ENCODE measurements at regions not wholly inside any gene's neighbourhood (a gene's known extent, or its start where the extent isn't known, plus 50 kb on each side); places are given as distances from the start of the nearest gene placed in this dataset.

DNA sequence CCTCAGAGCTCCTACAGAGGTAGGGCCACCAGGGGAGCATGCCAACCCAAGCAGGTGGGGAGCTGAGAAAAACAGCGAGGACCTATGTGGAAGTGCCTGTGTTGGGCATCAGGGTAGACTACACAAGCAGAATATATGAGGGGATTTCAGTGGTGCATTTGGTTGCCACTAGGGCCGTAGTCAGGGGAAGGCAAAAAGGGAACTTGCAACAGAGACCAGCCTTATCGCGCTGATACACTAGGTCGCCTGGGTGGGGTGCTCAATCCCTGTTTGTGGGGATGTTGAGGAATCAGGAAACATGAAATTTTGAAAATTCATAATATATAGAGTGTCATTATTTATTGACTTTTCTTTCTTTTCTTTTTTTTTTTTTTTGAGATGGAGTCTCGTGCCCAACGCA is 370.9 kb upstream of the PRR16 start:
- TF ChIP-seq, protein P1, sequence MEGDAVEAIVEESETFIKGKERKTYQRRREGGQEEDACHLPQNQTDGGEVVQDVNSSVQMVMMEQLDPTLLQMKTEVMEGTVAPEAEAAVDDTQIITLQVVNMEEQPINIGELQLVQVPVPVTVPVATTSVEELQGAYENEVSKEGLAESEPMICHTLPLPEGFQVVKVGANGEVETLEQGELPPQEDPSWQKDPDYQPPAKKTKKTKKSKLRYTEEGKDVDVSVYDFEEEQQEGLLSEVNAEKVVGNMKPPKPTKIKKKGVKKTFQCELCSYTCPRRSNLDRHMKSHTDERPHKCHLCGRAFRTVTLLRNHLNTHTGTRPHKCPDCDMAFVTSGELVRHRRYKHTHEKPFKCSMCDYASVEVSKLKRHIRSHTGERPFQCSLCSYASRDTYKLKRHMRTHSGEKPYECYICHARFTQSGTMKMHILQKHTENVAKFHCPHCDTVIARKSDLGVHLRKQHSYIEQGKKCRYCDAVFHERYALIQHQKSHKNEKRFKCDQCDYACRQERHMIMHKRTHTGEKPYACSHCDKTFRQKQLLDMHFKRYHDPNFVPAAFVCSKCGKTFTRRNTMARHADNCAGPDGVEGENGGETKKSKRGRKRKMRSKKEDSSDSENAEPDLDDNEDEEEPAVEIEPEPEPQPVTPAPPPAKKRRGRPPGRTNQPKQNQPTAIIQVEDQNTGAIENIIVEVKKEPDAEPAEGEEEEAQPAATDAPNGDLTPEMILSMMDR (IDR thresholded peaks at IDR 0.05; ENCODE audit: low read depth, low read length, poor library complexity, severe bottlenecking): no peak
- no peak for TF ChIP-seq EZH2phosphoT487 (IDR thresholded peaks at IDR 0.05; ENCODE audit: borderline replicate concordance, low read length)

All from DOHH2 (cell line).